MCF 10A (cell line): ENCODE measurements at regions not wholly inside any gene's neighbourhood (a gene's known extent, or its start where the extent isn't known, plus 50 kb on each side); places are given as distances from the start of the nearest gene placed in this dataset.

ENCODE experiments used
- BruUV-seq: library from RNA; stranded (reverse); fragments of 400-500 nt; replicated peaks from 2 replicates; lab custom pipeline; 2021; lab: Mats Ljungman, UMichigan
- CTCF ChIA-PET: fragments of 300-600 bp; sonication (Branson Sonifier 250); formaldehyde crosslinking; extraction: SDS; loops from one replicate; lab custom pipeline; 2021; ENCODE audit warnings: antibody characterized with exemption, inconsistent platforms; lab: Yijun Ruan, JAX
- POLR2A ChIA-PET: fragments of 300-600, 350-650 bp; sonication (Branson Sonifier 250); formaldehyde crosslinking; extraction: SDS; loops from one replicate; lab custom pipeline; 2020; ENCODE audit warnings: antibody characterized with exemption, inconsistent platforms; lab: Yijun Ruan, JAX
- DNase-seq: peaks from one replicate; pipeline ENCODE4 v3.0.0-alpha.2; 2018; ENCODE audit not compliant: unreplicated experiment
- H3K27ac Mint-ChIP-seq: one replicate; pipeline ENCODE4 v1.8.0; 2022; ENCODE audit warnings: mild to moderate bottlenecking, low read depth, mixed read lengths; ENCODE audit not compliant: unreplicated experiment
- H3K27me3 Mint-ChIP-seq: one replicate; pipeline ENCODE4 v1.8.0; 2022; ENCODE audit warnings: mixed read lengths; ENCODE audit not compliant: insufficient read depth, unreplicated experiment
- H3K36me3 Mint-ChIP-seq: one replicate; pipeline ENCODE4 v1.8.0; 2022; ENCODE audit warnings: mild to moderate bottlenecking, moderate library complexity, mixed read lengths; ENCODE audit not compliant: insufficient read depth, unreplicated experiment
- H3K4me1 Mint-ChIP-seq: one replicate; pipeline ENCODE4 v1.8.0; 2022; ENCODE audit warnings: mixed read lengths; ENCODE audit not compliant: insufficient read depth, unreplicated experiment
- H3K4me3 Mint-ChIP-seq: one replicate; pipeline ENCODE4 v1.8.0; 2022; ENCODE audit warnings: mild to moderate bottlenecking, moderate library complexity, mixed read lengths; ENCODE audit not compliant: unreplicated experiment
- H3K9me3 Mint-ChIP-seq: one replicate; pipeline ENCODE4 v1.8.0; 2022; ENCODE audit warnings: mixed read lengths; ENCODE audit not compliant: unreplicated experiment
- intact Hi-C: fragments of 100-400 bp; cut with micrococcal nuclease; formaldehyde crosslinking; loops from 2 replicates; pipeline ENCODE4 v1.14.1; 2022
- TF ChIP-seq, protein P1 (sequence below): fragments of 200-600 bp; IDR thresholded peaks from one replicate; pipeline ENCODE4 v1.8.0; 2022; ENCODE audit warnings: antibody characterized with exemption, mild to moderate bottlenecking; ENCODE audit not compliant: unreplicated experiment

- TF ChIP-seq, protein P1, sequence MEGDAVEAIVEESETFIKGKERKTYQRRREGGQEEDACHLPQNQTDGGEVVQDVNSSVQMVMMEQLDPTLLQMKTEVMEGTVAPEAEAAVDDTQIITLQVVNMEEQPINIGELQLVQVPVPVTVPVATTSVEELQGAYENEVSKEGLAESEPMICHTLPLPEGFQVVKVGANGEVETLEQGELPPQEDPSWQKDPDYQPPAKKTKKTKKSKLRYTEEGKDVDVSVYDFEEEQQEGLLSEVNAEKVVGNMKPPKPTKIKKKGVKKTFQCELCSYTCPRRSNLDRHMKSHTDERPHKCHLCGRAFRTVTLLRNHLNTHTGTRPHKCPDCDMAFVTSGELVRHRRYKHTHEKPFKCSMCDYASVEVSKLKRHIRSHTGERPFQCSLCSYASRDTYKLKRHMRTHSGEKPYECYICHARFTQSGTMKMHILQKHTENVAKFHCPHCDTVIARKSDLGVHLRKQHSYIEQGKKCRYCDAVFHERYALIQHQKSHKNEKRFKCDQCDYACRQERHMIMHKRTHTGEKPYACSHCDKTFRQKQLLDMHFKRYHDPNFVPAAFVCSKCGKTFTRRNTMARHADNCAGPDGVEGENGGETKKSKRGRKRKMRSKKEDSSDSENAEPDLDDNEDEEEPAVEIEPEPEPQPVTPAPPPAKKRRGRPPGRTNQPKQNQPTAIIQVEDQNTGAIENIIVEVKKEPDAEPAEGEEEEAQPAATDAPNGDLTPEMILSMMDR: no peak
- H3K27me3 Mint-ChIP-seq: peaks cover 33% of the 10 kb centered on the region
- no peak overlapping the region for H3K27ac Mint-ChIP-seq
- no peak for DNase-seq
- no peak overlapping the region for H3K4me3 Mint-ChIP-seq
- ChIA-PET CTCF (interaction anchor here (3.2 kb wide), 1 partner anchor 17 kb away, joined by 19 read pairs; no protein-coding TSS in a partner anchor), POLR2A (no interaction called here)
- H3K9me3 Mint-ChIP-seq: no peaks in the 10 kb centered on the region
- no TSS peak for BruUV-seq
- intact Hi-C loops: no loop called here
- H3K4me1 Mint-ChIP-seq: no peaks in the 10 kb centered on the region
- H3K36me3 Mint-ChIP-seq: no peaks in the 10 kb centered on the region
Measured at GRCh38 chr11:96481204-96481603, 91.4 kb downstream of the JRKL start.

DNA sequence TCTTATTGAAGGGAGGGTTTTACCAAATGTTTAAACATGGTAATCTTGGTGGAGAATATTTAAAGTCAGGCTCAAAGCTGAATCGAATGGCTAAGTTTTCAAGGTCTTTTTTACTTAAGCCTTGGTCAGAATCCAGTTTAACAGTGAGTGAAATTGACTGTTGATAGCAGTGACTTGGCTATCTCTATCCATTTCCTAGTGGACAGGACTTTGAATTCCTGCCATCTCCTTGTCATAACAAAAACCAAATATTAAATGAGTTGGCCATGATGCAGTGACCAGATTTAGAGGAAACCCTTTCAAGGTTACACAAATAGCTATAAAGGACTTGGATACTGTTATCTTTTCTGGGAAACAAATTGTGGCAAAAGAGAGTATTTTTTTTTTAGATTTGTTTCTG, 92.0 kb downstream of the JRKL start:
- Mint-ChIP-seq H3K9me3 (no peaks in the 10 kb centered on the region), H3K4me3 (no peak overlapping the region), H3K27me3 (peaks cover 28% of the 10 kb centered on the region), H3K4me1 (no peaks in the 10 kb centered on the region), H3K27ac (no peak overlapping the region), H3K36me3 (no peaks in the 10 kb centered on the region)
- DNase-seq: no peak
- intact Hi-C loops: no loop called here
- BruUV-seq: no TSS peak
- CTCF ChIA-PET: interaction anchor here (0.6 to 3.2 kb wide), 2 partner anchors 17 to 445 kb away, joined by 3 to 19 read pairs; no protein-coding TSS in a partner anchor
- POLR2A ChIA-PET: no interaction called here
- TF ChIP-seq, protein P1: no peak

DNA sequence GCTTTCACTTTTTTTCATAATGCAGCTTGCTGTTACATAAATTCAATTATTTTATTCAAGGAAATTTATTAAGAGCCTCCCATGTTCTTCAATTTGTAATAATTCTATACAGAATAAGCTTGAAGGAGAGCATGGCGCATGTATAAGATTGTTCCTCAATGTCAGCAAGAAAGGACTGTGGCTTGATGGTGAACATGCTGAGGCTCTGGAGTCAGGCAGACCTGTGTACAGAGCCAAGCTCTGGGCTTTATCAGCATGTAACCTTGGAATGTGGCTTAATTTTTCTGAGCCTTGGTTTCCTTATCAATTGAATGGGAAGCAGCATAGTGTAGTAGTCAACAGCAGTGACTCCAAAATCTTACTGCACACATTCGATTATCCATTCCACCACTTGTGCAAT, 92.4 kb downstream of the JRKL start:
- H3K9me3 Mint-ChIP-seq: no peaks in the 10 kb centered on the region
- H3K4me3 Mint-ChIP-seq: no peak overlapping the region
- H3K4me1 Mint-ChIP-seq: no peaks in the 10 kb centered on the region
- H3K27me3 Mint-ChIP-seq: peaks cover 25% of the 10 kb centered on the region
- POLR2A ChIA-PET: no interaction called here
- no peak for DNase-seq
- H3K36me3 Mint-ChIP-seq: no peaks in the 10 kb centered on the region
- intact Hi-C loops: no loop called here
- TF ChIP-seq, protein P1: no peak
- BruUV-seq: no TSS peak
- H3K27ac Mint-ChIP-seq: no peak overlapping the region
- CTCF ChIA-PET: interaction anchor here (0.6 to 3.2 kb wide), 2 partner anchors 18 to 445 kb away, joined by 3 to 19 read pairs; no protein-coding TSS in a partner anchor

- no peaks in the 10 kb centered on the region for H3K36me3 Mint-ChIP-seq
- no peaks in the 10 kb centered on the region for H3K4me1 Mint-ChIP-seq
- no peak for DNase-seq
- CTCF ChIA-PET: interaction anchor here (0.6 to 1.1 kb wide), 2 partner anchors 12 to 26 kb away, joined by 3 to 4 read pairs; no protein-coding TSS in a partner anchor
- TF ChIP-seq, protein P1: no peak
- H3K27ac Mint-ChIP-seq: no peak overlapping the region
- H3K27me3 Mint-ChIP-seq: peaks cover 34% of the 10 kb centered on the region
- H3K4me3 Mint-ChIP-seq: no peak overlapping the region
- no TSS peak for BruUV-seq
- no peaks in the 10 kb centered on the region for H3K9me3 Mint-ChIP-seq
- POLR2A ChIA-PET: no interaction called here
- intact Hi-C loops: no loop called here
Measured at GRCh38 chr11:96483374-96483955, 93.7 kb downstream of the JRKL start.
